MV-4-11 (cell line): ENCODE measurements at regions not wholly inside any gene's neighbourhood (a gene's known extent, or its start where the extent isn't known, plus 50 kb on each side); places are given as distances from the start of the nearest gene placed in this dataset.
"Not testable (repeated sequence)": the region's sequence is repeated elsewhere in the genome, so short reads cannot be mapped to it uniquely, and the experiment has no call there.

Experiments used
- DNase-seq: peaks from one replicate; lab custom pipeline; 2025; lab: John Stamatoyannopoulos, UW

DNA sequence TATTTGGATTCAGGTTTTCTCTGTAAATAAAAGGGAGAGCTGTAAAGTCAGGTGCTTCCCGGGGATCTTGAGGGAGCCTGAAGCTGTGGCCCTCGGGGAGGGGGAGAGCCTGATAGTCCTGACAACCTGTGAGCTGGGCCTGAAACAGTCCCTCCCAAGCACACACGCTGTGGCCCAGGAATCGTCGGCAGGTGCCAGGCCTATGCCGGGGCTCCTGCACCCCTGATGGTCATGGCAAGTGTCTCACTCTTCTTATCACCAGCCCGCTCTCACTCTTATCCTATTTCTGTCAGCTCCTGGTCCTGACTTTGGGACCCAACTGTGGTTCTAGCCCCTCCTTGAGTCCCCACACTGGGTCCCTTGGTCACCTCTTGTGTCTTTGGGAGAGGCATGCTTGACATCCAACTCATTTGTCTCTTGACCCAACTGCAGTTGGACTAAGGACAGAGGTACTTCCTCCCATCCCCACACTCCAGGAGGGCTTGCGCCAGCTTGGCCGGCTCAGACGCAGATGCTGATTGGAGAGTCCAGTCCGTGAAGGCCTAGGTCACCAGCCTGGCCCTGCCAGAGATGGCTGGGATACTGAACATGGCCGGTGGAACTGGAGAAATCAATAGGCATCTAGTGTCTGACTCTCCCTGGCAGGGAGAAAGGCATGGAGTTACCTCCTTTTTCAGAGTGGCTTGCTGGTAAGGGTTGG lies 170.5 kb upstream of the WSCD1 start:
- no peak for DNase-seq

DNA sequence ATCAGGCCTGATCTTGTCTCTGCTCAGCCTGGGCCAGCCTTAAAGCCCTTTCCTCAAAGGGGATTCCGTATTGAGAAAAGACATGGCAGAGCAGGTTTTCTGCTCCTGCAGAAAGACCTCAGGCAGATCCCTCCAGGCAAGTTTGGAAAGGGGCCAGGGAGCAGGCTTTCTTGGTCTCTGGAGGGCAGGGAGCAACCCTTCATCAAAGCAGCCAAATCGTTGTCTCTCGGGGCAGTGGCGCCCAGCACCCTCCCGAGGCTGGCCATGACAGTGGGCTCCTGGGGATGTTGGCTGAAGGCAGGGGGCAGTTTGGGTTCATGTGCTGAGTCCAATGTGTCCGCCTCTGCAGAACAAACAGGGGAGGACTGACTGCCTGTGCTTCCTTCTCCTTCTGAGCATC lies 168.4 kb upstream of the WSCD1 start:
- DNase-seq: no peak

DNA sequence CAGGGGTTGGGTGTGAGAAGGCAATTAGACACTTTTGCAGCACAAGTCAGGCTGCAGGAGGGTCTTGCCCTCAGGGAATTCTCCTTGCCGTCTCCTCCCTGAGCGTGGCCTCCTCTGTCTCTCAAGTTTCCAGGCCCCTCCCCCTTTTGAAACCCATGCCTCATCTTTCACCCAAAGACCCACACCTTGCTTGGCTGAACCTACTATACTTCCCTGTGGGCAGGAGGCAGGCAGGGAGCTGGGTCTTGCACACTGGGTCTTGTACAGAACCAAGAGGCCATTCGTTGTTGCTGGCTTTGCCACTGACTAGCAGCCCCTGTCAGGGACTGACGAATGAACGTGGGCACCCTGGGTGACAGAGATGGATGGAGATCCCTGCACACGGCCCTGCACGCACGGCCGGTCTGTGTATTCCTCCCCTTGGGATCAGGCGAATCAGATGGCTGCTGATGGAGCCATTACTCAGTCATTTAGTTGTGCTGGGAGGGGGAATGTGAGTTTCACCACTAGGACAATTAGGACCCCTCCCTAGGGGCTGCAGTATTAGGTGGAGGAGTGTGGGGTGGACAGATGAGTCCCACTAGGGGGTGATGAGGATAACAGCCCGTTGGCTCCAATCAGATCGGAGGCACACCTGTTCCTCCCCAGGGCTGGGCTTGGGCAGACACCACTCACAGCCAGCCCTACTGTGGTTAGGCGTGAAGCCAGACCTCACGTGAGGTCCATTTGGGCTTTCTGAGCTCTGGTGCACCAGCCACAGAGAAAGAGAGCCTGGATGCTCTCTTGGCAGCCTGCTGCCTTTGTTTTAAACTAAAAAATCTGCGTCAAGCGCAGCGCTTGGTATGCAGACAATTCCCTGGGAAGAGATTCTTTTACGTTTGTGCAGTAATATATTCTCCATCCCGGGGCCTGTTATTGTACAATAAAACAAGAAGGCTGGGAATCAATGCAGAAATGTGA lies 167.7 kb upstream of the WSCD1 start:
- no peak for DNase-seq

DNA sequence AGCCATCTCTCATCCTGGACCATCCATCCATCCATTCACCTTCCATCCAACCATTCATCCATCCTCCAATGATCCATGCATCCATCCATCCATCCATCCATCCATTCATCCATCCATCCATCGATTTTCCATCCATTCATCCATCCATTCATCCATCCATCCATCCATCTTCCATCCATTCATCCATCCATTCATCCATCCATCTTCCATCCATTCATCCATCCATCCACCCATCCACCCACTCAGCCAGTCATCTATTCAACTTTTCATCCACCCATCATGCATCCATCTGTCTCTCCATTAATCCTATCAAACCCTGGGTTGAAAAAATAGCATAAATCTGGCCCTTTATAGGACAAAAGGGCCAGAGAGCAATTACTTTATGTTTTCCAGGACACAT lies 158.3 kb upstream of the WSCD1 start:
- no peak for DNase-seq

DNA sequence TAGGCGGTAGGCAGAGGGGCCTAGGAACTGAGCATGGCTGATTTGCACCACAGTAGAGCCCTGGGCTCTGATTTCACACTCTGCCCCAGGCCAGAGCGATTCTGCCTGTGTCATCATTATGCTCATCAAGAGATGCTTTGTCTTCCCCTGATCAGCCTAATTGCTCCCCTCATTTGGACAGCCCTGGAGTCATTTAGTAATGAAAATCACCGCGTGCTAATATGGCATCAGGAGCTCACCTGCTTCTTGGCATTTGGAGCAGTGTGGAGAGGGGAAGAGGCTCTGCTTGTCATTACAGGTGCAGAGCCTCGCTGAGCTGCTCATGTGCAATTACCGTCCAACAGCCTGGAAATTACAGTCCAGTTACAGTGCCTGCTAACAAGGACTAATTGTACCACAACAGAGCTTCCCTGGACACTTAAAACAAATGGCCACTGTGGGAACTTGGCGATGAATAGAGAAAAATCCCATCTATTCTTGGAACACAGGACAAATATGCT lies 157.1 kb upstream of the WSCD1 start:
- DNase-seq: no peak

DNA sequence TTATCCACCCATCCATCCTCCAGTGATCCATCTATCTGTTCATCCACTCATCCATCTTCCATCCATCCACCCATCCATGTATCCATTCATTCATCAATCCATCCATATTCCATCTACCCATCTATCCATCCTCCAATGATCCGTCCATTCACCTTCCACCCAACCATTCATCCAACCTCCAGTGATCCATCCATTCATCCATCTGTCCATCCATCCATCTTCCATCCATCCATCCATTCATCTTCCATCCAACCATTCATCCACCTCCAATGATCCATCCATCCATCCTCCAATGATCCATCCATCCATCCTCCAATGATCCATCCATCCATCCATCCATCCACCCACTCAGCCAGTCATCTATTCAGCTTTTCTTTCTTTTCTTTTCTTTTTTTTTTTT lies 156.5 kb upstream of the WSCD1 start:
- no peak for DNase-seq

DNA sequence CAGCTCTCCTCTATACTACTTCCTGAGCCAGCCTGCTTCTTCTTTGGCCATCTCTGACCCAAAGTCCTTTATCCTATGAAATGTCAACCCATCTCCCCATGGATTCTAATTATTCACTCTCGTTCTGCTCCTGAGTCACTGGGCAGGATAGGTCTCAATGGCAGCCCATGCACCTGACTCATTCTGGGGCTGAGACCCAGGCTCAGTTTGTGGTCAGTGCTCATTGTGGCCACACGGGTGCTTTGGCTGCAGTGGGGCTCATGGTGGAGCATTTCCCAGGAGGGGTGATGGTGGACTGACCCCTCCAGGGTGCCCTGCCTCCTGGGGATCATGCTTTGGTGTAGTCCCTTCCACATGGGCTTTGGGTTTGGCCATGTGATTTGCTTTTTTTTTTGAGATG lies 154.8 kb upstream of the WSCD1 start:
- no peak for DNase-seq

DNA sequence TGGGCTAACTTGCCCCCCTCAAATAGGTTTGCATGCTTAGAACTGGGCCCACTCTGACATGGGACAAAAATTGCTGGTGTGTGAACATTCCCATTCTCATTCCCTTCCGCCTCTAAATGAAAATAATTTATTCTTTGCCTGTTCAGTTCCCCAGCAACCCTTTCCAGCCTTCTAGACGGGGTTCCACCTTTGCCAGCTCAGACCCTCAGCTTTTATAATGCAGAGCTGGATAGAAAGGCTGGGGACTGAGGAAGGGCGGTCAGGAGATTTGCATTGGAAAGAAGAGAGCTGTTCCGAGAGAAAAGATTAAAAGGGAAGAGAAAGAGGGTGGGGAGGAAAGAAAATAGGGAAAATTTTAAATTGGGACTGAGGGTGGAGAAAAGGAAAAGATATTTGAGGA lies 151.1 kb upstream of the WSCD1 start:
- DNase-seq: no peak

DNA sequence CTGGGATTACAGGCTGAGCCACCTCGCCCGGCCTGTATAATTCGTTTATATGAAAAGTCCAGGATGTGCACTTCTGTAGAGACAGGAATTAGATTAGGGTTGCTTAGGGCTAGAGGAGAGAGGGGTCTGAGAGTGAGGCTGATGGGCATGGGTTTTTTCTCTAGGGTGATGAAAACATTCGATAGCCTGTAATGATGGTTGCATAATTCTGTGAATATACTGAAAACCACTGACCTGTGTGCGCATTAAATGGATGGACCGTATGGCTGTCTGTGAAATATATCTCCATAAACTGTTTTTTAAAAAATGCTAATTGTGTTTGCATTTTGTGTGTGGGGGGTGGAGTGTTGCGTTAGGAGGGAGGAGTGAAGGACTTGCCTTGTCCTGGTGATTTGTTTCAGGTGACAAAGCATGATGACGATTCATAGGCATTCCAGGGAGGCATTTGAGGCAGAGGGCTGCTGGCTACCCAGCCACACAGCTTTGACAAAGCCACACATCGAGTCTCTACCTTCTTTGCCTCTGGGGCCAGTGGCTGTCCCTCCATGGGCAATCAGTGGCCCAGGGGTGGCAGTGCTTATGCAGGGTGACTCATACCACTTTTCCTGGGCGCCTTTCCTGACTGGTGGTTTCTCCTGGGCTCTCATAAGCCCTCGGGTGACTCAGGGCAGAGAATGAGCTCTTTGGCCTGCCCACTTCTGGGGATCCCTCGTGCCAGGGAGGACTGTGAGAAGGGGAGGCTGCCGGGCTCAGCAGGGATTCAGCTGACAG lies 148.5 kb upstream of the WSCD1 start:
- DNase-seq: no peak

DNA sequence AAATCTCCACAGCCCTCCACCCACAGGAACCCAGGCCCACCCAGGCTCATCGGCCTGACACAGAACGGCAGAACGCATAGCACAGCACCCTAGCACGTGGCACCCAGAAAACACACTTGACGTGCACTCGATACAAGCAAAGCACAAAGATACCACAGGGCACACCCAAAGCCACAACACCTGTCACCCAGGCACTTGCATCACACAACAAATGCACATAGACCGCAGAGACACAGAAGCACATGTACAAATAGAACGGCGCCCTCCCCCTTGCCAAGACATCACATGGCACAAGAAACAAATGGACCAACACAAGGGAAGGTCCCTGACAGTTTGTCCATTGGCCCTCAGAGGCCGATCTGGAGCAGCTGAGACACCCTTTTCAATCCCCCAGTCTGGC lies 147.7 kb upstream of the WSCD1 start:
- no peak for DNase-seq

DNA sequence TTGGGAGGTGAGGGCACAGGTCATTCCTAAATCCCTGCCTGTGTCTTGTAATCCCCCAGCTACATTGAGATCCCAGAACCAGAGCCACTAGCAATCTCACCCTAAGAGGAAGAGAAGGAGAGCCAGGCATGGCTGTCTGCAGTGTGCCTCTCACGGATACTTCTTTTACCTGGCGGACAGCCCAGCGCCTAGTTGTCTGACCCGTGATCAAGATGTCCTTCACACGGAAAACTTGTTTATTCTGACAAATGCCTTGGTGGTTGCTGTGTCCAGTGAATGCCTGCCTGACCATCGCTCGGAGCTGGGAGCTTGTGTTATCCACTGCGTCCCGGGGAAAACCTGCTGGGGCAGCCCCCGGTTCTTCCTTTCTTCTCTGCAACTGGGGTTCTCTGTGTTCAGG lies 140.5 kb upstream of the WSCD1 start:
- no peak for DNase-seq

DNA sequence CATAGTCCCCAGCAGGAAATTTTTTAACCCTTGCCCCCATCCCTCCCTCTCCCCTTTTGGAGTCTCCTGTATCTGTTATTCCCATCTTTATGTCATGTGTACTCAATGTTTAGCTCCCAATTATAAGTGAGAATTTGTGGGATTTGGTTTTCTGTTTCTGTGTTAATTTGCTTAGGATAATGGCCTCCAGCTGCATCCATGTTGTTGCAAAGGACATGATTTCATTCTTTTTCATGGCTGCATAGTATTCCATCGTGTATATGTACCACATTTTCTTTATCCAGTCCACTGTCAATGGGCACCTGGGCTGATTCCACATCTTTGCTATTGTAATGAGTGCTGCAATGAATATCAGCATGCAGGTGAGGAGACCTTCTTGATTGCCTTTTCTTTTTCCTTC lies 139.6 kb upstream of the WSCD1 start:
- DNase-seq: not testable (repeated sequence)

DNA sequence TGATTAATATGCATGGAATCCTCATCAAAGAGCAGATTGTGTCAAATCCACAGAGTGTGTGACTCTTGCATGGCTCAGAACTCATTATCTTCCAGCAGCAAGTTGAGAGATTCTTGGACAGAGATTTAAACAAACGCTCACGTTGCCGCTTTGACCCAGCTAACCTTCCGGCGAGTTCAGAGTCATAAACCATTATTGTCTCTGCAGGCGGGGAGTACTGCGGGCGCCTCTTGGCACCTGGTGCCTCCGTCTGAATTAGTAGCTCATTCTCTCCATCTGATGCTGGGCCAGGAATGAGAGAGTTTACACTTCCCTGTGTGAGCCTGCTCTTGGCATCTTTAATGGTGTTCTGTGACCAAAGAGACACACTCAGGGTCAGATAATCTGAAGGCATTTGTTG lies 138.6 kb upstream of the WSCD1 start:
- no peak for DNase-seq

DNA sequence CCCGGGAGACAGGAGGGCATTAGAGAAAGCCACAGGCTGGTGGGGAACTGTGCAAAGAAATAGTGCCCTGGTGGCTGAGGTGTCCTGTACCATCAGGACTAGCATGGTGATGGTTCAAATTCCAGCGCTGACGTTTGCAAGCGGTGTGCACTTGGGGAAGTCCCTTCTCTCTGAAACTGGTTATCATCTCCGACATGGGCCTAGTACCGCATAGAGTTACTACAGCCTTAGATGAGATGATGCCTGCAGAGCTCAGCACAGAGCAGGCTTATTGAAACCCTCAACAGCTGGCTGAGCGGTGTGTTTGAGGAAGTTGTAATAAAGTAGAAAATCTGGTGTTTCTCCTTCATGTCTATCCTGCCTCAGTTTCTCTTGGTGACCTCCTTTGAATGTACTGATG lies 136.7 kb upstream of the WSCD1 start:
- DNase-seq: no peak

DNA sequence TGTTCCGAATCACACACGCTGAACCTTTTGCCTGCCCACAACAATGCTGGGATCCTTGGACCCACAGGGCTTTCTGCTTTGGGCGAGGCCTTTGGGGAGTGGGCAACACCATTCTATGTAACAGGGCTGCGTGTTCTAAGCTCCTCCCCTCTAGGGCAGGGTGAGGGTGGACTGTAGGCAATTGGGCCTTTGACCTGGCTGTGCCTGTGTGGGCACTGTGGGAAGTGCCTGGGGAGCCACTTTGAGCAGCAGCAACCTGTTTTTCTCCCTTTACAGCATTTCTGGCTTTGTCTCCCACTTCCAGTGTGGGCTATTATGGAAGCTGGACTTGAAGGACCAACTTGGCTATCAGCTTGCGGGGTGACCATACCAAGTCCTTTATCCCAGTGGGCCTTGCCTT lies 128.9 kb upstream of the WSCD1 start:
- no peak for DNase-seq

DNA sequence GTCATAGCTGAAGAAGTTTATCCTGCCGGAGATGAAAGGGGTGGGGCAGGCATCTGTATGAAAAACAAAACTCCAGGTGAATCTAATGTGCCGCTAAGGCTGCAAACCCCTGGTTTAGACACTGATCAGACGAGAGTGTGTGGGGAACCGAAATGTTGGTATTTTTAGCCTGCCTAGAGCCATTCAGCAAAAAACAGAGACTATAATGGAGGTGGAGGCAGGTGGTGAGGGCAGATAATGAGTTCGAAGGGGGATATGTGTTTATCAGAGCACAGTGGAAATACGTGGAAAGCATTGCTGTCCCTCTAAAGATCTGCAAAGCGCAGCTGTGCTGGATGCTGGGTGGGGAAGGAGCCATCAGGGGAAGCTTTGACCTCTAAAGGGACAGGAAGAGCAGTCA lies 127.5 kb upstream of the WSCD1 start:
- no peak for DNase-seq

DNA sequence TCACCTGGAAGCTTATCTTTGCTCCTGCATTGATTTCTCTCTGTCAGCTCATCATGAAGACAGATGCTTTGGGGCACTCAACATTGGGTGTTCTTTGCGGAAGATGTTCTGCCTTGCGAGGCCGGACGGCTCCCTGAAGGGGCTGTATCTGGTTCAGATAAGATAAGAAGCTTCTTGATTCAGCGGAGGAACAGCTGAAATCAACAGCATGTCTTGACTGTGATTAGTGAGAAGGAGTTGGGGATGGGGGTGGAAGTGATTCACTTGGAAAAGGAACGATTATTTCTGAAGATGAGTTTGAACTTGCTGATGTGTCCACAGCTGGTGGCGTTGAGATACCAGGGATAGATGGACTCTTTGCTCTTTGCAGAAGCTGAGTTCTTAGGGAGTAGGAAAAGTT lies 126.9 kb upstream of the WSCD1 start:
- no peak for DNase-seq

DNA sequence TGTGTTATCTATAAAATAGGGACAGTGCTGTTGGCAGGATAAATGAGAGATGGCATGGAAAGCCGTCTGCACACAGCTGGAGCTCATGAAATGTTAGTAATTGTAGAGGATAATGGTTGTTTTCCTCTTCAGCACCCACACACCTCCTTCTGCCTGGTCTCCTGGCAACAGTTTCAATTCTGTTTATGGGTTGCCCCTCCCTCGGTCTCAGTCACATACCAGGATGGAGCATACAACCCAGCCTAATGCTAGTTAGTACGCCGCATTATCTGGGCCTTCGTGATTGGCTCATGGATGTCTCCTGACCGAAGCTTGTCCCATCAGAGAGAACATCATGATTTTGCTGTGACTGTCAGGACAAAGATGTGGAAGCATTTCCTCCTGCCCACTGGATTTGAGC lies 126.2 kb upstream of the WSCD1 start:
- no peak for DNase-seq

DNA sequence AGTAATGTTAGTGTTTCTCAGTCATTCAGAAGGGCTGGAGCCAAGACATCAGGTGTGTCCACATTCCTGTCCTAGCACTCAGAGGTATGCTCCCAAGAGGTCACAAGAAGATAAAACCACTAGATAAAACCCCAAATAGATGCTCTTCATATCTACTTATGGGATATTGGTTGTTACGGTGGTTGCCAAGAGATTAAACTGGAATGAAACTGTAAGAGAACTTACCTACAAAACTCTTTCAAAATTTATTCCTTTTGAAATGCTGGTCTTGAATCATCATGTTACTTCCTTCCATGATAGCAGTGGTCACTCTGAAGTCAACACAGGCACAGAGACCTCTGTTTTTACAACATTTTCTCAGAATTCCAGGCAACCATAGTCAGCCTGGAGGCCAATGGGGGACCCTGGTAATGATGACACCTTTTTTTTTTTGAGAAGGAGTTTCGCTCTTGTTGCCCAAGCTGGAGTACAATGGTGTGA lies 122.4 kb upstream of the WSCD1 start:
- DNase-seq: no peak

DNA sequence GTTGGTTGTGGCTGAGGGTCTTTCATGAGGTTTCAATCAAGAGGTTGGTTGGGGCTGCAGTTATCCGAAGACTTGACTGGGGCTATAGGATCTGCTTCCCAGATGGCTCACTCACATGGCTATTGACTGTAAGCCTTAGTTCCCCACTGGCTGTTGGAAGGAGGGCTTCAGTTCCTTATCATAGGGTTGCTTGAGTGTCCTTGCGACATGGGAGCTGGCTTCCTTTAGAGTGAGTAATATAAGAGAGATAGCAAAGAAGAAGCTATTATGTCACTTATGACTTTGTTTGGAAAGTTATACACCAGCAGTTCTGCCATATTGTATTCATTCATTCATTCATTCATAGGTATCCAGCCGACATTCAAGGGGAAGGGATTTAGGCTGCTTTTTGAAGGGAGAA lies 121.4 kb upstream of the WSCD1 start:
- DNase-seq: no peak

DNA sequence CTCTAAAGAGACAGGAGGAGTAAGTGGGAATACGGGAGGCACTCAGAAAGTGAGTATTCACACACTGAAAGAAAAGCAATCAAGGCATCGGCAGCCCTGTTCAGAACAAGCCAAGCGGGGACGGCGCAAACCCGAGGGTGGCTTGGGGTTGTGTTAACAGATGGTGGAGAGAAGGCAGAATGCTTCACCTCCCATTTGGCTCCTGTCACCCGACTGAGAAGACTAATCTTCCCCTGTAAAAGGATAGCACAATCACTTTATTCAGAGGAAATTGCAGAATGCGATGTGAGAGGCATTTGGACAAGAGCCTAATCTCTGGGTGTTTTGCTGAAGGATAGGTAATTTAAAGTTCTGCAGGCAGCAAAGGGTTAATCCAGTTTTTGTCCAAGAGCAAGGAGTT lies 119.3 kb upstream of the WSCD1 start:
- no peak for DNase-seq

DNA sequence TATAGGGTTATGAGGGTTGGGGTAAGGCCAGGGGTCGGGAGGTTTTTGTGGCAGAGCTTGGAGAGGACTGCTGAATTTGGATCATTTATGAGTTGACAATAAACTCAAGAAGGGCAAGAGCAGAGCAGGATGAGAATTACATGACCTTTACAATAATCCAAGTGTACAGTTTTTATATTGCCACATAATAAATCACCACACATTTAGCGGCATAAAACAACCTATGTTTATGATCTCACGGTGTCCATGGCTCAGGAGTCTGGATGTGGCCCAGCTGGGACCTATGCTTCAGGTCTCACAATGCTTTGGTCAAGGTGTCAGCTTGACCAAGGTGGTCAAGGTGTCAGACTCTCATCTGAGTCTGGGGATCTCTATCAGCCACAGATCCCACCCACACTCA lies 118.3 kb upstream of the WSCD1 start:
- no peak for DNase-seq
